C4-2B (cell line): ENCODE measurements at regions not wholly inside any gene's neighbourhood (a gene's known extent, or its start where the extent isn't known, plus 50 kb on each side); places are given as distances from the start of the nearest gene placed in this dataset.

Experiments
- ZFX ChIP-seq: fragments of 450-650 bp; IDR thresholded peaks from 2 replicates; pipeline ENCODE4 v1.6.1; 2017
- TF ChIP-seq, protein P1 (sequence below): fragments of 450-650 bp; conservative IDR thresholded peaks from 2 replicates; pipeline ENCODE4 v1.5.1; 2017; ENCODE audit warnings: mild to moderate bottlenecking

DNA sequence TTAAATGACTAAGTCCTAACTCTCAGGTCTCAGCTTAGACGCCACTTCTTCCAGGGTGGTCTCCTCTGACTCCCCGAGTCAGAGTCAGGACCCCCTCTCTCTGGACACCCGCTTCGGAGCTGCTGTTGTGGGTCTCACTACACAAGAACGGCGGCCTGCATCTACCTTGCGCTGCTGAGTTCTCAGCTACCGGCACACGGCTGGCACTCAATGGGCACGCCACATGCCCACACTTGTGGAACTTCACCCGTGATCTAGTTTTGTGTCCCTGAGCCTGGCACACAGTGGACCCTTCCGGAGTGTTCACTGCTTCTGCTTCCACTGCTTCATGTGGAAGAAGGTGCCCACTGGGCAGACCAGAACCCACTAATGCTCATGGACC lies 58.3 kb upstream of the ID2 start:
- TF ChIP-seq, protein P1, sequence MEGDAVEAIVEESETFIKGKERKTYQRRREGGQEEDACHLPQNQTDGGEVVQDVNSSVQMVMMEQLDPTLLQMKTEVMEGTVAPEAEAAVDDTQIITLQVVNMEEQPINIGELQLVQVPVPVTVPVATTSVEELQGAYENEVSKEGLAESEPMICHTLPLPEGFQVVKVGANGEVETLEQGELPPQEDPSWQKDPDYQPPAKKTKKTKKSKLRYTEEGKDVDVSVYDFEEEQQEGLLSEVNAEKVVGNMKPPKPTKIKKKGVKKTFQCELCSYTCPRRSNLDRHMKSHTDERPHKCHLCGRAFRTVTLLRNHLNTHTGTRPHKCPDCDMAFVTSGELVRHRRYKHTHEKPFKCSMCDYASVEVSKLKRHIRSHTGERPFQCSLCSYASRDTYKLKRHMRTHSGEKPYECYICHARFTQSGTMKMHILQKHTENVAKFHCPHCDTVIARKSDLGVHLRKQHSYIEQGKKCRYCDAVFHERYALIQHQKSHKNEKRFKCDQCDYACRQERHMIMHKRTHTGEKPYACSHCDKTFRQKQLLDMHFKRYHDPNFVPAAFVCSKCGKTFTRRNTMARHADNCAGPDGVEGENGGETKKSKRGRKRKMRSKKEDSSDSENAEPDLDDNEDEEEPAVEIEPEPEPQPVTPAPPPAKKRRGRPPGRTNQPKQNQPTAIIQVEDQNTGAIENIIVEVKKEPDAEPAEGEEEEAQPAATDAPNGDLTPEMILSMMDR = no peak
- TF ChIP-seq ZFX = no peak
